Thoracic aorta (tissue), 2 donors: ENCODE measurements at regions not wholly inside any gene's neighbourhood (a gene's known extent, or its start where the extent isn't known, plus 50 kb on each side); places are given as distances from the start of the nearest gene placed in this dataset.
A peak's percentile ranks its signal among the peaks of the same experiment; 100 is the strongest.

ENCODE experiments used
- ATAC-seq: fragments of 150-250 bp; one replicate; pipeline ENCODE4 v1.8.0; 2017; ENCODE audit warnings: low read depth; ENCODE audit not compliant: insufficient number of reproducible peaks, low FRiP score
- DNase-seq: peaks from one replicate; pipeline ENCODE4 v3.0.0-alpha.2; 2020; ENCODE audit warnings: low spot score
- H3K27ac ChIP-seq, 2 donors: fragments of 200-600 bp; sonication (generic); 1 replicate in 1 of 2; 2 replicates in 1 of 2; pipeline ENCODE4 v1.5.1; 2016; ENCODE audit warnings: mild to moderate bottlenecking in 2 of 2, moderate library complexity in 2 of 2
- H3K27me3 ChIP-seq: fragments of 200-600 bp; sonication (generic); replicated peaks from 2 replicates; pipeline ENCODE4 v1.6.0; 2016; ENCODE audit warnings: mild to moderate bottlenecking; ENCODE audit not compliant: insufficient read depth
- H3K36me3 ChIP-seq: fragments of 200-600 bp; sonication (generic); one replicate; pipeline ENCODE4 v1.5.1; 2016
- H3K4me1 ChIP-seq, 2 donors: fragments of 200-600 bp; sonication (generic); 1 replicate in 1 of 2; 2 replicates in 1 of 2; pipeline versions ENCODE4 v1.5.1 to v1.6.0; 2016; ENCODE audit warnings: low read depth in 2 of 2, mild to moderate bottlenecking in 1 of 2; ENCODE audit not compliant: control insufficient read depth in 1 of 2
- H3K4me3 ChIP-seq: fragments of 200-600 bp; sonication (generic); 2 replicates; pipeline ENCODE4 v1.5.1; 2016; ENCODE audit warnings: mild to moderate bottlenecking
- H3K9me3 ChIP-seq: fragments of 200-600 bp; sonication (generic); 2 replicates; pipeline ENCODE4 v1.5.1; 2016
- TF ChIP-seq, protein P1 (sequence below): fragments of 200-600 bp; sonication (generic); IDR thresholded peaks from one replicate; pipeline ENCODE4 v1.5.1; 2019; ENCODE audit warnings: antibody characterized with exemption

DNA sequence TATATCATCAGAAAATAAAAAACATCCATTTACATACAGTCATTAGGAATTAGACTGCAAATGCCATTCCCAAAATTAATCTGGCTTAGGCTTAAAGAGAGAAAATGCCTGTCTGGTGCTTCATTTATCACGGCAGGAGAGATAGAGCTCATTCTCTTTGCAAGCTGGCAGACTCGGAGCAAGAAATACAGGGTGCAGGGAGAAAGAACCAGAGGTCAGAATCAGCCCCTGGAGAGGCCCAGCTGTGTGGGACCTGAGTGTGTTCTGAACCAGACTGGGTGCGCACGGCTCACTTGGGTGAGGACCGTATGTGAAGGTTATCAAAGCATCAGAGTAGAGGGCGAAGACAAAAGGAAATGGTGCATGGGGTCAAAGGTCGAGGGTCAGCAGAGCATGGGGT lies 227.8 kb downstream of the ACKR3 start:
- Histone ChIP-seq H3K27me3 (no peaks in the 10 kb centered on the region), H3K4me1 (peaks cover 3 to 20% of the 10 kb centered on the region in 2 donors), H3K9me3 (no peaks in the 10 kb centered on the region), H3K4me3 (no peak overlapping the region), H3K27ac (no peak overlapping the region), H3K36me3 (no peaks in the 10 kb centered on the region)
- DNase-seq: no peak
- TF ChIP-seq, protein P1, sequence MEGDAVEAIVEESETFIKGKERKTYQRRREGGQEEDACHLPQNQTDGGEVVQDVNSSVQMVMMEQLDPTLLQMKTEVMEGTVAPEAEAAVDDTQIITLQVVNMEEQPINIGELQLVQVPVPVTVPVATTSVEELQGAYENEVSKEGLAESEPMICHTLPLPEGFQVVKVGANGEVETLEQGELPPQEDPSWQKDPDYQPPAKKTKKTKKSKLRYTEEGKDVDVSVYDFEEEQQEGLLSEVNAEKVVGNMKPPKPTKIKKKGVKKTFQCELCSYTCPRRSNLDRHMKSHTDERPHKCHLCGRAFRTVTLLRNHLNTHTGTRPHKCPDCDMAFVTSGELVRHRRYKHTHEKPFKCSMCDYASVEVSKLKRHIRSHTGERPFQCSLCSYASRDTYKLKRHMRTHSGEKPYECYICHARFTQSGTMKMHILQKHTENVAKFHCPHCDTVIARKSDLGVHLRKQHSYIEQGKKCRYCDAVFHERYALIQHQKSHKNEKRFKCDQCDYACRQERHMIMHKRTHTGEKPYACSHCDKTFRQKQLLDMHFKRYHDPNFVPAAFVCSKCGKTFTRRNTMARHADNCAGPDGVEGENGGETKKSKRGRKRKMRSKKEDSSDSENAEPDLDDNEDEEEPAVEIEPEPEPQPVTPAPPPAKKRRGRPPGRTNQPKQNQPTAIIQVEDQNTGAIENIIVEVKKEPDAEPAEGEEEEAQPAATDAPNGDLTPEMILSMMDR: no peak
- ATAC-seq: no peak

DNA sequence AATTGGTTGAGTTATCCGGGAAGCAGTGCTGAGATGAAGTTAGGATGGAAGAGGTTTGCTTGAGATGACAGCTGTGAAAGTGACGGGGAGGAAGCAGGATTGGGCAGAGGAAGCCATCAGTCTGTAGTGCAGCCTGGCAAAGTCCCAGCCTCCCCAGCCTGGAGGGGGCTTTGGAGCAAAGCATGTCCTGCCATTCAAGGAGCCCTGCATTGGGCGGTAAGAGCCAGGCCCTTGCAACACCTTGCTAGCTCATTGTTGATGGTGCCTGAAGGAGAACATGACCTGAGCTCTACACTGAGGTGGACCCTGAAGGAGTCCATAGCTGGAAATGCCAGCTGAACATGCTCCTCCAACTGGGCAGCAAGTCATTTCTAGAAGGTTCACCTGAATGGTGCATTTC lies 228.9 kb downstream of the ACKR3 start:
- H3K9me3 ChIP-seq: no peaks in the 10 kb centered on the region
- no peaks in the 10 kb centered on the region for H3K36me3 ChIP-seq
- H3K27me3 ChIP-seq: no peaks in the 10 kb centered on the region
- TF ChIP-seq, protein P1: no peak
- ATAC-seq: no peak
- no peak overlapping the region for H3K27ac ChIP-seq
- peaks cover 3 to 23% of the 10 kb centered on the region in 2 donors for H3K4me1 ChIP-seq
- no peak overlapping the region for H3K4me3 ChIP-seq
- no peak for DNase-seq

- Histone ChIP-seq H3K36me3 (no peaks in the 10 kb centered on the region), H3K27ac (peak overlapping the region; percentile 10 to 45), H3K4me1 (peaks cover 3 to 23% of the 10 kb centered on the region in 2 donors), H3K27me3 (no peaks in the 10 kb centered on the region), H3K9me3 (no peaks in the 10 kb centered on the region), H3K4me3 (no peak overlapping the region)
- TF ChIP-seq, protein P1: no peak
- DNase-seq: no peak
- no peak for ATAC-seq
These were observed 229.9 kb downstream of the ACKR3 start for GRCh38 chr2:236799391-236800026.

- H3K4me1 ChIP-seq: peaks cover 3 to 23% of the 10 kb centered on the region in 2 donors
- H3K9me3 ChIP-seq: peaks cover 4% of the 10 kb centered on the region
- H3K4me3 ChIP-seq: no peak overlapping the region
- H3K27ac ChIP-seq: no peak overlapping the region
- no peak for DNase-seq
- no peaks in the 10 kb centered on the region for H3K36me3 ChIP-seq
- no peak for ATAC-seq
- TF ChIP-seq, protein P1: no peak
- no peaks in the 10 kb centered on the region for H3K27me3 ChIP-seq
These were observed 233.2 kb downstream of the ACKR3 start for GRCh38 chr2:236802862-236803261.

- ATAC-seq (no peak), DNase-seq (no peak)
These were observed 234.0 kb downstream of the ACKR3 start for GRCh38 chr2:236803621-236804020.

More at GRCh38 chr2:236803621-236804020, 234.0 kb downstream of the ACKR3 start:
- H3K4me3 ChIP-seq: no peak overlapping the region
- peaks cover 4% of the 10 kb centered on the region for H3K9me3 ChIP-seq
- H3K4me1 ChIP-seq: peaks cover 3 to 21% of the 10 kb centered on the region in 2 donors
- TF ChIP-seq, protein P1: no peak
- H3K27me3 ChIP-seq: no peaks in the 10 kb centered on the region
- H3K27ac ChIP-seq: no peak overlapping the region
- H3K36me3 ChIP-seq: no peaks in the 10 kb centered on the region
